Stimulated activated CD8-positive, alpha-beta memory T cell treated with anti-CD3 and anti-CD28 coated beads, Interleukin-7, amount 100 ng/mL, for 4 hours (primary cell): ENCODE measurements at regions not wholly inside any gene's neighbourhood (a gene's known extent, or its start where the extent isn't known, plus 50 kb on each side); places are given as distances from the start of the nearest gene placed in this dataset.
"Not testable (repeated sequence)": the region's sequence is repeated elsewhere in the genome, so short reads cannot be mapped to it uniquely, and the experiment has no call there.

ENCODE experiments used
- DNase-seq, 2 donors: peaks; one replicate each; pipeline ENCODE4 v3.0.0-alpha.2; 2020; ENCODE audit warnings: low read depth in 2 of 2

DNA sequence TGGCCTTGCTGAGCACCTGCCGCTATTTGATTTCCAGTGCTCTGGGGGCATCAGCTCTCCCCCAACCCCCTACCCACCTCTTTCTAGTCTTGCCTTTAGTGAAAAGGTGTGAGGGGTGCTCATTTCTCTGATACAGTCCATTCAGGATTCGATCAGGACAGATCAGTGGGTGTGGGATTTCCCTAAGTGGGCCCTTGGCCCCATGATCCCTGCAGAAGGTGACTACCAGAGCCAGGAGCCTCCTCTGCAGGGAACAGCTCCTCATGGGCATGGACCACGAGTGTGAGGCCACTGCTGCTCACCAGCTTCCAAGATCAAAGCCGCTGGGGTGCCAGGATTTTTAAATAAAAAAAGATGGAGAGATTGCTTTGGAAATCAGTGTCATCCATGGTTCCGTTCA is 835.2 kb upstream of the ID2 start:
- no peak for DNase-seq

DNA sequence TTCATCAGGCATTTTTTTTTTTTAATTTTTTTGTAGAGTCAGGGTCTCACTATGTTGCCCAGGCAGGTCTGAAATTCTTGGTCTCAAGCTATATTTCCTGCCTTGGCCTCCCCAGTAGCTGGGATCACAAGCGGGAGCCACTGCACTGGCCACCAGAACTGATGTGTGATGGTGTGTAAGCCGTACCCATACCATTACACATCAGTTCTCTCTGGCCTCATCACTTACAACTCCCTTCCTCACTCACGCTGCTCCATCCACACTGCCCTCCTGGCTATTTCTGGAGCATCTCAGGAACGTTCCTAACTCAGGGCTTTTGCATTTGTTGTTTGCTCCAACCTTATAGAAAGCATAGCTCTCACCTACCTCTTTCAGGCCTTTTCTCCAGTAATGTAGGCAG is 834.5 kb upstream of the ID2 start:
- no peak for DNase-seq

DNA sequence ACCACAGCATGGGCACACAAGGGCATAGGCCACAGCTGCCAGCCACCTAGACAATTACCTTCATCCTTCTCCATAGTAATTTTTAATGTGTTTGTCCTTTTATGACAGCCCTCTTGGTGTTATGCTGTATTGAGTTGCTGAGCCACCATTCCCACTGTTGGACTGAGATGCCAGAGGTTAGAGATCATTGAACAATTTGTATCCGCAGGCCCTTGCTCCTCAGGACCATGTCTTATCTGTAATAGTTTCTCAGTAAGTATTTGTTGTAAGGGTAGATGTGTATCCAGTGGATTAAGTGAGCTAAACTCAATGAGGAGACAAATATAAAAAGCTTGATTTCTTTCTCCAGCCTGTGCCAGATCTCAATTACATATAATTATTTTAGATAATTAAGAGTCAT is 832.8 kb upstream of the ID2 start:
- DNase-seq: no peak

DNA sequence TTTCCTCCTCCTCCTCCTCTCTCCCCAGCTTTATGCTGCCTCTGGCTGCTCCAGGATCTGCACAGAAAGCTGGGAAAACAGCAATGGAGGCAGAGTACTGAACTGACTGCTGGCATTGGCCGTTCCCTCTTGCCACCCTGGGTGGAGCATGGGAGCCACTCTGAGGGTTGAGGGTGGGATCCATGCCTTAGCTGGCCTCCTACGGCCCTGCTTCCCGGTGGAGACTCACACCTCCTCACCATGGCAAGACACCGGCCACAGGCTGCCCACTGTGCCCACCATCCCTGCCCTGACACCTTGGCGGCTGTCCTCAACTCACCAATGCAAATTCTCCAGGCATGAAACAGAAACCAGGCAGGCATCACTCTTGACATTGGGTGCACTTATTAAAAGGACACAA is 832.3 kb upstream of the ID2 start:
- no peak for DNase-seq

DNA sequence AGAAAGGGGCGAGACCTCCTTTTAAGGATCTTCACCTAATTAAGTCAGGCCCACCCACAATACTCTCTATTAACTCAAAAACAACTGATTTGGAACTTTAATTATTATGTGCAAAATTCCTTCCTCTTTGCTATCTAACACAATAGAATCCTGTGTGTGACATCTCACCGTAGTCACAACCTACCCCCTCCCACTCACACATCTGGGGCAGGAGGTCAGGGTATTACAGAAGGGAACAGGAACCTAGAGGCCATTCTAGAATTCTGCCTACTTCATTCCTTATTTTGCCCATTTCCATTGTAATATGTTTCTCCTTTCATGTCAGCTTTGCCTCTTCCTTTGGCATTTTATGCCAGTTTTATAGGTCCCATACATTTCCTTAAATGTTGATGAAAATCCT is 829.3 kb upstream of the ID2 start:
- DNase-seq: no peak

DNA sequence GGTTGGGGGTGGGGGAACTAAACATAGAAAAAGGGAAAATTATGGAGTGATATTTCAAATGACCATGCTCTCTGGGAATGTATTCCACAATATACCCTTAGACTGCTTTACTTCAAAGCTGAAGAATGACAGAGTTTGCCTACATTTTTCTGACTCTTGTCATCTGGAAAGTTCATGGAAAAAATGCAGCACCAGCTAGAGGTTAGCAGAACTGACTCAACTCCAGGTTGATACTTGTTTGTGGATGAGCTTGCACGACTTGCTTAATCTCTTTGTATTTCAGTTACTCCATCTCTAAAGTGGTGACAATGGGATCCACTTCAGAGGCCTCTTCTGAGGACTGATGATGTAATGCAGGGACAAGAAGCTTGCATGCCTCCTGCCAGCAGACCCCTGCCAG is 824.0 kb upstream of the ID2 start:
- no peak for DNase-seq

DNA sequence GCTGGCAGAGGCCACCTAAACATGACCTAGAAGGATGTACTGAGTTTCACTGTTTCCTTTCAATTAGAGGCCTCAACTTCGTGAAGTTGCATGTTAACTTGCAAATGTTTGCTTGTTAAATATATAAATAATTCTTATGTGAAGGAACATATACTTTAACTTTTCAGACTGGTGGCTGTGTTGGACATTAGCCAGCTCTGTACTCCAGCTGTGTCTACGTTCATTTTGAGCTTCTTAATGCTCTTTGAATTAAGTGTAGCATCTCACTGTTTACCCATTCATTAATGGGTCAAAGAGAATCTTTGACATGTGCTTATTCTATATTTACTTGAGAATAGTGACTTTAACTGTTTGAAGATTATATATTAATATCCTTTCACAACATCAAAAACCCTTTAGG is 823.2 kb upstream of the ID2 start:
- DNase-seq: no peak

DNA sequence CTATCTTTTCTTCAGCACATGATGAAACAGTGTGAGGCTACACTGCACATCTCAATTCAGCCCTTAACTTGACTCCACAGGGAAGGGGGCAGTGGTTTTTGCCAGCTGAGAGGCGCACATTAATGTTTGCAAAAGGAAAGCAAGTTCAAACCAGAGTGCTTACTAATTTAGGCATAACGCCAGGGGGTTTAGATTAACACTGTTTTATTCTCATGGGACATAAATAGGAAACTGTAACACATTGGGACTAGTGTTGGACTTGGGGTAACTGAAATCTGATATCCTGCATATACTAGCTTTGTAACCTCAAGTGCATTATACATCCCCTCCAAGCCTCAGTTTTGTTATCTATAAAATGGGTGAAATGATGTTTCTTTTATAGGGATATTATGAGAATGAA is 821.2 kb upstream of the ID2 start:
- DNase-seq: no peak

DNA sequence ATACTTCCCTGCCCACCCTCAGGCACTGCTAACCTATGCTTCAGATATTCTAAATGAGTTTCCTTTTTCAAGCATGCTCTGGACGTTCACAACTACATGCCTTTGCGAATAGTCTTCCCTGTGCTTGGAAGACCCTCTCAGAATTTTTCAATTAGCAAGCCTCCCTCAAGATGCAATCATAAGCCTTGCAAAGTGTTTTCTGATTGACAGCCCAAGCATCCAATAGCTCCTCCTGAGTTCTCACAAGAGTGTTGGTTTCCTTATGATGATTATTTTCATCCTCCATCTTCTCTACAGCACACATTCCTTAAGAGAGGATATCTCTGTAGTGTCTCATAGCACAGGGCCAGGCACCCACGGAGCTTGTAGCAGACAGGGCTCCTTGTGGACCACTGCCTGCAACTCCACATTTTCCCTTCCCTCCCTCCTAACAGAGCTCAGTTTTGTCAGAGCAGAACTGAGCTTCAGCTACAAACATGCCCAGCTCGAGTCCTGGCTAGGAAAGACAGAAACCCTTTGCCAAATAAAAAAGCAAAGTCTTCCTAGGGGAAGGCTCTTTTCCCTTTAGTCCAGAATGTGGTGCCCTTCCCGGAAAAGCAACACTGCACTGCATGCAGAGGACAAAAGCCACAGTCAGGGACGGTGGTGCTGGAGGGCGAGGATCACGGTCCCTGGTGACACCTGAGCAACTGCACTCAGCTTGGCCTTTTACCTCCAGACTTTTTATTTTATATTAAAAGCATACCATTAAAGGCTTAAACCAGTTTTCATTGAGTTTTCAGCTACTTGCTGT is 819.8 kb upstream of the ID2 start:
- DNase-seq: no peak

DNA sequence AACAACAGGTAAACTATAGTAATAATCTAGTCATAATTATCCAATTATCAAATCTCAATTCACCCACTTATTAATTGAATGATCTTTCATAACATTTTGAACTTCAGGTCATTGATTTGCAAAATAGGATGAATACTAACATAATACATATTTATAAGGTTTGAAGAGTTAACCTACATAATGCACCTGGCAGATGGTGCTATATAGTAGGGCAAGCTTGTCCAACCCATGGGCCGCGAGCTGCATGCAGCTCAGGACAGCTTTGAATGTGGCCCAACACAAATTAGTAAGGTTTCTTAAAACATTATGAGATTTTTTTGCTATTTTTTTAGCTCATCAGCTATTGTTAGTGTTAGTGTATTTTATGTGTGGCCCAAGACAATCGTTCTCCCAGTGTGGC is 815.8 kb upstream of the ID2 start:
- DNase-seq: no peak

DNA sequence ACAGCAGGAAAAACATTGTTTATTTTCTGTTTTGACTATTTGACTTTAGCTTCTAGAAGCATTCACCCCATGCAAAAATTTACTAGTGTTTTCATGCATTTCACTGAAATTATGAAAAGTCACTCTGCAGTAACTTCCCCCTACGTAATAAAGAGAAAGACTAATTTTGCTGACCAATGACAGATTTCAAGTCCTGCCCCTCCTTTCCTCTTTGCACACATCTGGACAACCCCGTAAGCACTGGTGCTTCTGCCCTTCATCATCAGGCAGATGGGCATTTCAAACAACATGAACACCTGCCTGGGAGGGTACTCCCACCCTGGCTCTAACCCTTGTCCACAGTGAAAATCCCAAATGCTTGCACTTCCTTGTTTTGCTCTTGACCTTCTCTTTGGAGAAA is 815.0 kb upstream of the ID2 start:
- no peak for DNase-seq

DNA sequence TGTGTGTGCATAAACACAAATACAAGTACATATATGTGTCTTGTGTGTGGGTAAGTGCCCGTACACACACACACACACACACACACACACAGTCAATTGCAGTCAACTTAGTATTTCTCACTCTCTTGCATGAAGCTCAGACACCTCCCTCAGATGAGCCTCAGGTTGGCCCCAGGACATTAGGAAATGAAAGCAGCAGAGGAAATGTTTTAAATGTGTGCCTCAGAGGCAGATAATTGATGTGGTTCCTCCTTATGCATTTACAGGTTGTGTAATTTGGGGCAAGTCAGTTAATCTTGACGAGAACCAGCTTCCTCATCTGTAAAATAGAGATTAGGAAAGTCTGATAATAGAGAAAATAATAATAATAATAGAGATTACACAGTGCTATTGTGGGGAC is 814.0 kb upstream of the ID2 start:
- DNase-seq: no peak

DNA sequence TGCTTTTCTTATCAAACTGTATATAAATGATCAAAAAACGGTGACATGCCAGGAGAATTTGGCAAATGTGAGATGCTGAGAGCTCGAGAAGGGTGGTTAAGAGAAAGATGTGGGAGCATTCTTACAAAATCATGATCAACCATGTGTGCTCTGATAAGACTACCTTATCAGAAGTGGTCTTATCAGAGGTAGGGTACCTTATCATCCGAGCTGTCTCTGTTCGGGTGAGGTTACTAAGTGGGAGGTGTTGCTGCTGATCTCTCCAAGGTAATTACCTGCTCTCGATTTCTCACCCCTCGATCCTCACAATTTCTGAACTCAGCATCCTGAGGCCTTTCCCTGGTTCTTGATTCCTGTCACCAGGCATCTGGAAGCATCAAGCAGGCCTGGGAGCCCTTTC is 813.0 kb upstream of the ID2 start:
- no peak for DNase-seq

DNA sequence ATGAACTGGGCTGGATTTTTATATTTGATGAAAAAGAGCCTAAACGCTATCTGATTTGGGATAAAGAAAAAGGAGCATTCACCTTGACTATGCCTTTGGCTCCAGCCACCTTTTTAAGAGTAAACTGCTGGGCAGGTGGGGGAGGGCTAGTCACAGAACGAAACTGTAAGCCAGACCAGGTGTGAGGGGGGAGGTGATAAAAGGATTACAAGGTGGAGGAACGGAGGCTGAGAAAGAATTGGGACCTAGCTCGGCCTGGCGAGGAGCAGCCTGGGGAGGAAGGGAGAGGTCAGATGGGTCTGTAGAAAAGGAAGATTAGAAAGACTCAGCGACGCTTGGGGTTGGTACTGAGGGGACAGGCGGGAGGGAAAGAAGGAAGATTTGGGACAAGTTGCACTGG is 805.4 kb upstream of the ID2 start:
- DNase-seq: not testable (repeated sequence)

DNA sequence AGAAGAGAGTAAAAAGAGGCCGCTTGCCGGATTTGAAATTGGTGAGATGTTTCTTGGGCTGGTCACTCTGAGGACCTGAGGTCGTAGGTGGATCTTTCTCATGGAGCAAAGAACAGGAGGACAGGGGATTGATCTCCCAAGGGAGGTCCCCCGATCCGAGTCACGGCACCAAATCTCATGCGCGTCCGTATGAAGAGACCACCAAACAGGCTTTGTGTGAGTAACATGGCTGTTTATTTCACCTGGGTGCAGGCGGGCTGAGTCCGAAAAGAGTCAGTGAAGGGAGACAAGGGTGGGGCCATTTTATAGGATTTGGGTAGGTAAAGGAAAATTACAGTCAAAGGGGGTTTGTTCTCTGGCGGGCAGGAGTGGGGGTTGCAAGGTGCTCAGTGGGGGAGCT is 803.6 kb upstream of the ID2 start:
- DNase-seq: not testable (repeated sequence)

DNA sequence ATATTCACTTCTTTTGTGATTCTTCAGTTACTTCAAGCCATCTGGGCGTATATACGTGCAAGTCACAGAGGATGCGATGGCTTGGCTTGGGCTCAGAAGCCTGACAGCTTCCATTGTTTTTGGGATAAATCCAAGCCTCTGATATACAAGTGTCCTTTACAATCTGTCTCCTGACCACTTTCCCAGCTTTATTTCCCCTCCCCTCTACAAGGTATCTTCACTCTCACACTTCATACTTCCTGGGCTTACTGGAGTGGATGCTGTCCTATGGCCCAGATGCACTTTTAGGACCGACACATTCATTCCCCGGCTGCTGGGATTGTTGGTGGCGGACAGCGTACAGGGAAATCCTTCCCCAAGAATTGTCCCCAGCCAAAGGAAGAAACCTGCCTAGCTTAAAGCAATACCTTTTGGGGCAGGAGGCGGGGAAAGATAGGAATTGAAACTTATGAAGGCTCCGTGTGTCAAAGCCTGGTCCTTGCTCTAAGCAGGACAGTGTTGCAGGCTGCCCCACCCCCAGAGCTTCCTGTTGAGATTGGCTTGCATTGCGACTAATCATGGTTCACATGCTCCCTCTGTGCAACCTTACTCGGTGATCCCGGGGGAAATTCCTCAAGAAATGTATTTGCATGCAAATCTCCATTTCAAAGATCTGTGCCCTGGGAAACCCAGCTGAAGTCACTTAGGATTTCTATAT is 802.9 kb upstream of the ID2 start:
- no peak for DNase-seq

DNA sequence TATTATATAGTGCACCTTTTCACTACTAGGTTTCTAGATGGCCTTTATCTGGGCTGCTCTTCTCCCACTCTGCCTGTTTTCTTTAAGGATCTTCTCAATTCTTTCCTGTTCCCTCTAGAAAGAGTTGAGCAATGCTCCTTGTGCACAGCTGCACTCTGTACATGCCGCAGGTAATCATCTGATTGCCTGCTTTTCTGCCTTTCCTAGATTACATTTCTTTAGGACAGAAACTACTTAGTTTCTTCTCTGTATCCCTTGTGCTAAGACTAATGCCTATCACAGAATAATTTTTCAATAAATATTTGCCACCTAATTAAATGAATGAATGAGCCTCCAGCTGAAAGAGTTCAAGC is 802.4 kb upstream of the ID2 start:
- DNase-seq: no peak

DNA sequence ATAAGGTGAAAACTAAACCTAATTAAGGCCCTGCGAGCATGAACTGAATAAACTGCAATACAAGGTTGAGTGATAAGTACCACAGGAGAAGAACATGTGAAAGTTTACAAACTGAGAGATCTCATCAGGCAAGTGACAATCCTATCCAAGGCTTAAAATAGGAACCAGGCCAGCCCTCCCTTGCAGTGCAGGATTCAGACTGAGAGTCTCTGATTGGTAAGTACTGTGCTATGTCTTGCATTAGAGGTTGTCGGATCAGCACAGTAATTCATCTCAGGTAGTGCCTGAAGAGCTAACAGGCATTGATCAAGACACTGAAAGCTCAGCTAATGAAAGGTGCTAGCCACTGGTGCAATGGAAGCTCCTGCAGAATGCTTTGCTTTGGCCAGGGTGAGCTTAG is 801.7 kb upstream of the ID2 start:
- no peak for DNase-seq

DNA sequence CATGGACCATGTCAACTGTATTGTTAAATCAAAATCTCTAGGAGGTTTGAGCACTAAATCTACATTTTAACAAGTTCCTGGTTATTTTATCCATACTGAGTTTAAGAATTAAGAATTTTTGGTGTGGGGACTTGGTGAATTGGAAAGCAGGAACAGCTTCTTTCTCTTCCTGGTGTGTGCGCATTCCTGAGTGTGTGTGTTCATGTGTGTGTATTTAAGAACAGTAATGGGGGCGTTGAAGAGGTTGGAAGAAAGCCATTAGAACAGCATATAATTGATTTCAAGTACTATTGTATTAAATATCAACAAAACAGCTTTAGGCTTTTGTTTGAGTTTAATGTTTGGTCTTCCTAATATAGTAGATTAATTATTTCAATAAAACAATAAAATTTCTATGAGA is 801.3 kb upstream of the ID2 start:
- no peak for DNase-seq

DNA sequence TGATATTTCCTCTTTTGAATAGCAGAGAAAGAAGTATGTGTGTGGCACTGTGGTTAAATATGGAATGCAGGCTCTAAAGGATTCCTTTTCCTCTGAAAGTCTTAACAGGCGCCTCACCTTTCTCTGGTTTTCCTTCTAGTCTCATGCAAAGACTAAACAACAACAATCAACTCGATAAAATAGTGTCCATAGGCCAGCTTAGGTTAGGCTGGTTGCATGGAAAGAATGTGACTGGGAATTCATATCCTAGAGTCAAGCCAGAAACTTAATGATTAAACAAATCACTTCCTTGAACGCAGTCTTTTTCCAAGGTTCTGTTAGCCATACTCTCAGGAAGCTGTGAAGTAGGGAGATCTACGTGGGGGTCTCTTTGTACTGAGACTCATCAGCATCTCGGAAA is 800.8 kb upstream of the ID2 start:
- no peak for DNase-seq

DNA sequence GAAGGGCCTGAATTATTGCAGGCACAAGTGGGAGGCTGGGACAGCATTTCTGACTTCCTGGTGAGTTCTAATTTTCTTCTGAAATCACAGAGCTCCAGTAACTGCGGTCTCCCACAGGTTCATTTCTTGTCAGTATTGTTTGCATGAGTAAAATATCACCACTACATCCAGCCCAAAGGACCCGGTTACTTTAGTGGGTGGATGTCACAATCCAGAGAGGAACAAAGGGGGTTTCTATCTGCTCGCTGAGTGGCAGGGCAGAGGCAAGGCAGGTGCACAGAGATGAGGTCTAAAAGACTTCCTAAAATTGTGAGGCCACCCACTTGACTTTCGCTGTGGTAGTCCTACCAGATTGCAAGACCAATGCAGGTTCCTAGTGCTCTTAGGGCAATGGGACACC is 800.4 kb upstream of the ID2 start:
- DNase-seq: no peak

DNA sequence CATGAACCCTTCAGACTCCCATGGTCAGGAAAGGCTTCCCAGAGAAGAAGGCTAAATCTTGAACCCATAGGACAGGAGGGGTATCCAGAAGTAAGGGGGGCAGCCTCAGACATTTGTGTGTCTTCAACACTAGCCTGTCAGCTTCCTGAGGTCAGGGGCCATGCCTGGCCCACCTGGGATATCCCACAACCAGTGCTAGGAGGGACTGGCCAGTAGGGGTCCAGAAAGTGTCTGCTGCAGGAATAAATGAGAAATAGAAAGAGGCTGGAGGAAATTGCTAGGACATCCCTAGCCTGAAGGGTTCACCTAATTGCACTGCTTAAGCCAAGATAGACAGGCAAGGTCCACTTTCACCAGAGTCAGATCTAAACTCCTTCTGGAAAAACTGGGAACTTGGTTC is 799.6 kb upstream of the ID2 start:
- no peak for DNase-seq

DNA sequence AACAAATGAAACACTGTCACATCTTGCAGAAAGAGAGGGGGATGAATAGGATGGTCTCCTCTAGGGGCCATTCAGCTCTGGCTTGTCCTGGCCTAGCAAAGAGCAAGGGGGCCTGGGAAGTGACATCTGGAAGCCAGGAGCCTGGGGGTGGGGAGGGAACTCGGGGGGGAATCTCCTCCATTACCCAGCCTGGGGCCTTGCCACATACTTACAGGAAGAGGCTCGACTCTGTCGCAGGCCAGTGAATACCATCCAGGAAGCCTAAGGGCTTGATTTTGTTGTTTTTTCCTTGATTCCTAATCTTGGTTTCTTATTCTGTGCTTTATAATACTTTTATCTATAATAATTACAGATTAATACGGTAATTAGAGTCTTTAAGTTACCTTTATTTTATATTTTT is 797.5 kb upstream of the ID2 start:
- no peak for DNase-seq

DNA sequence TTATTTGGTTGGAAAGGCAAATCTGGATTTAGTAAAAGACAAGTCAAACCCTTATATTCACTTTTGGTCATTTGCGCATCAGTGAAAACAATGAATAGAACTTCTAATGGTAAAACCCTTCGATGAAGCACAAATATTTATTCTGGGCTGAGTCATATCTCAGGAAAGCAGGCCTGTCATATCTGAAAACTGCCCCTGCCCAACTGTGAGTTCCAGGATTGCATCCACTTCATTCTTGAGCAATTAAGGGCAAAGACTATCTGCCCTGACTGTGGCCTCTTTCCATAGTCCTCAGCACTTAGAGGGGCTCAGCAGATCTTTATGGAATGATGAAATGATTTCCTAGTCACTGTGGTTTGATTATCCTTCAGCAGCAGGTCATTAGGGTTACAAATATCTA is 795.2 kb upstream of the ID2 start:
- no peak for DNase-seq
